GM19239 (cell line): ENCODE measurements at regions not wholly inside any gene's neighbourhood (a gene's known extent, or its start where the extent isn't known, plus 50 kb on each side); places are given as distances from the start of the nearest gene placed in this dataset.
"Not testable (repeated sequence)": the region's sequence is repeated elsewhere in the genome, so short reads cannot be mapped to it uniquely, and the experiment has no call there.

Experiments
- DNase-seq: peaks from one replicate; pipeline ENCODE4 v3.0.0; 2011; ENCODE audit warnings: low spot score; ENCODE audit not compliant: insufficient read length
- FAIRE-seq: peaks from 2 replicates; lab custom pipeline; 2011; peaks lifted over from hg19 to GRCh38; lab: Jason Lieb, UNC

DNA sequence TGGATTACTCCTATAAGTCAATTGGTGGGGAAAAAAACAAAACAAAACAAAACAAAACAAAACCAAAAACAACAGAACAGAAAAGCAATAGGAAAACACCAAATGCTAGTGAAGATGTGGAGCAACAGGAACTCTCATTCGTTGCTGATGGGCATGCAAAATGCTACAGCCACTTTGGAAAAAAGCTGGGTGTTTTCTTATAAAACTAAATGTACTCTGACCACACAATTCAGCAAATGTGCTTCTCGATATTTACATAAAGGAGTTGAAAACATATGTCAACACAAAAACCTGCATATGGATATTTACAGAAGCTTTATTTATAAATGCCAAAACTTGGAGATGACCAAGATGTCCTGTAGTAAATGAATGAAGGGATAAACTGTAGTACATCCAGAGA, 703.6 kb upstream of the FAM241A start:
- FAIRE-seq = no peak
- no peak for DNase-seq

GRCh38 chr4:111444836-111445235, 700.4 kb upstream of the FAM241A start:
- FAIRE-seq, DNase-seq: not testable (repeated sequence)

- no peak for DNase-seq
- no peak for FAIRE-seq
These were observed 695.6 kb upstream of the FAM241A start for GRCh38 chr4:111449657-111450056.

GRCh38 chr4:111450867-111451266, 694.4 kb upstream of the FAM241A start:
- FAIRE-seq (no peak), DNase-seq (no peak)

GRCh38 chr4:111453216-111453615, 692.0 kb upstream of the FAM241A start:
- no peak for FAIRE-seq
- DNase-seq = no peak

- no peak for DNase-seq
- no peak for FAIRE-seq
These were observed 690.3 kb upstream of the FAM241A start for GRCh38 chr4:111454961-111455360.

- DNase-seq (no peak), FAIRE-seq (no peak)
These were observed 680.8 kb upstream of the FAM241A start for GRCh38 chr4:111464251-111465045.

DNA sequence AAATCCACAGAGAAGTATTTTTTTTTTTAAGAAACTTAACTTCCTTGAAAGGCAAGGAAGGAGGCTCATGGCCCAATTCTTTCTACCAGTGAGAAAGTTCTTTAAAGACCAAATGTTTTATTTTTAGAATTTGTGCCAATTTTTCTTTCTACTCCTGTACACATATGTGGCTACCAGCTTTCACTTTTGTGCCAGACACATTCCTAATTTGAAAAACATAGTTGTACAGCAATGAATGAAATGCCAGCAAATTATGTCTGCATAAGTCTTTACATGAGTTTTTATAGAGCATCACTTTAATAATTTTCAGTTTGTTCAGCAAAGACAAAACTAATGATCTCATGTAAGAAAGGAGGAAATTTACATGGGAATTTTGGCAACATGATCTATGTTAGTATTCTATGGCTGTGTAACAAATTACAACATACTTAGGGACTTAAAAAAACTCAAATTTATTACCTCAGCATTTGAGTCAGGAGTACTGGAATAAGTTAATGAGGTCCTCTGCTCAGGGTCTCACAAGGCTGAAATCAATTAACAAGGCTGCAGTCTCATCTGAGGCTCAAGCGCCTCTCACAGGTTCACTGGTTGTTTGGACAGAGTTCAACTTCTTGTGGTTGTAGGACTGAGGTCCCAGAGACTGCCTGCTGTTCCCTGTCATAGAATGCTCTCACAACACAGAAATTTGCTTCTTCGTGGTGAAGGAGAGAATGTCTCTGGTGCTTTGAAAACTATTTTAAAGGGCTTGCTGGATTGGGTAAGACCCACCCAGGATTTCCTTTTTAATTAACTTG, 678.2 kb upstream of the FAM241A start:
- FAIRE-seq (no peak), DNase-seq (no peak)

GRCh38 chr4:111475001-111475400, 670.3 kb upstream of the FAM241A start:
- FAIRE-seq = no peak
- DNase-seq = no peak

GRCh38 chr4:111475666-111476065, 669.6 kb upstream of the FAM241A start:
- no peak for FAIRE-seq
- no peak for DNase-seq

- DNase-seq (no peak), FAIRE-seq (no peak)
These were observed 664.7 kb upstream of the FAM241A start for GRCh38 chr4:111480510-111480909.

- FAIRE-seq = no peak
- DNase-seq = no peak
These were observed 661.7 kb upstream of the FAM241A start for GRCh38 chr4:111483375-111484169.

DNA sequence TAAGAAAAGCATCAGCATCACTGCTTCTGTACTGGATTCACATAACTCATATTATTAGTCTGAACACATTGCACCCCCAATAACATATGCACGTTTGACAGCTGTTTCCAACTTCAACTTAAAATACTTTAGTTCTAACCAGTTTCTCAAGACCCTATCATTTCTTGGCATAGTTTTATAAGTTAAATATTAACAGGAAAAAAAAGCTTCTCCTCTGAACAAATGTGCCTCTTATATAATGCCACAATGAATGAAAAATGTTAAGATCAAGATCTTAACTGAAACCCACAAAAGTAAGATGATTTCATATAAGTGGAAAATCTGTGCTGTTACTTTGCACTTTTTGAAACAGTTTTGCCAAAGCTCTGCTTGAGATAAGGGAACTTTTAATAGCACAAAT, 652.8 kb upstream of the FAM241A start:
- no peak for DNase-seq
- FAIRE-seq = no peak

DNA sequence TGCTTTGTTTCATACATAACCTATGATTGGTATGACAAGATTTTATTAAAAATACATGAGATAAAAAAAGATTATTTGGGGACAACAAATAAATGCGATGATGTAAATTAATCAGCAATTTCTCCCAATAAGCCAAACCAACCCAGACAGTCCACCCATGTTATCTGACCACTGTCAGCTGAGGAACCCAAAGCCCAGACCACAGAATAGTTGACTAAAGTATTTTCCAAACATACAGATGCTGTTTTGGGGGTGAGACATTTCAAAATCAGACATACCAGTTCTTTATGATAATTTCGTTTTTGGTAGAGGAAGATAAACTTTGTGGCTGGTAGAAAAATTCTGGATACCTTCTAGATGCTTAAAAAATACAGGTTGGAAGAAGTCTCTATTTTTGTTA, 650.8 kb upstream of the FAM241A start:
- no peak for DNase-seq
- no peak for FAIRE-seq

GRCh38 chr4:111494971-111495370, 650.3 kb upstream of the FAM241A start:
- FAIRE-seq (no peak), DNase-seq (no peak)

- FAIRE-seq = no peak
- no peak for DNase-seq
These were observed 646.0 kb upstream of the FAM241A start for GRCh38 chr4:111499291-111499690.

DNA sequence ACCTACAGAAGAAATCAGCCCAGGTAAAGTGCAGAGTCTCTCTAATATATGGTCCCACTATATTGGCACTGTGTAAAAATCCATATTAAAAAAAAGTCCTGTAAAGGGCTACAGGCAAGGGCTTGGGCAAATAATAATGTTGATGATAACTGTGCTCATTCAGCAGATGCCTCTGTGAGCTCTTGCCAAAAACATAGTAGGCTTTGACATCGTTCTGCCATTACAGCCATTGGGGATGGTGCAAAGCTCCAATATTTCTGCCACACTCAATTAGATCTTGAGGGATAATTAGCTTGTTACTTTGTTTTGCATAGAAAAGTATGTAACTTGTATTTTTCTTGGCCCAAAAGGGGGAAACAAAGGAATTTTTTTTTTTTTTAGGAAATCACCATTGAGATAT, 645.5 kb upstream of the FAM241A start:
- no peak for FAIRE-seq
- DNase-seq = no peak

DNA sequence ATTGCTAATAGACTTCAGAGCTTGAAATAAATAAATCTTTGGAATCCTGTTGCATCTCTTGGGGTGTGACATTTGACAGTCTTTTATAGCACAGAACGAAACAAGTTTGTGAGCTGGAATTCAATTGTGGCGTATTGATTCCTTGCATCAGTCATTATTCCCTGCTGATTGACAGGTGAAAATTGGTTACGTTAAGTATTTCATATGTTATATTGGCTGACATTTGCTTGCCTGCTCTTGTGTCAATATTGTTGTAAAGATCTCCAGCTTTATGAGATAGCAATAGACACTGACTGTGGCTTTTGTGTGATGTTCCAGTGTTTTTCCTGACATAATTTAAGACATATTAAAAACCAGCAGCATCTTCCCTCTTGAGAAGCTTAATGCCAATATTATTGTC, 644.4 kb upstream of the FAM241A start:
- FAIRE-seq (no peak), DNase-seq (no peak)

- no peak for DNase-seq
- no peak for FAIRE-seq
These were observed 643.3 kb upstream of the FAM241A start for GRCh38 chr4:111501946-111502345.

DNA sequence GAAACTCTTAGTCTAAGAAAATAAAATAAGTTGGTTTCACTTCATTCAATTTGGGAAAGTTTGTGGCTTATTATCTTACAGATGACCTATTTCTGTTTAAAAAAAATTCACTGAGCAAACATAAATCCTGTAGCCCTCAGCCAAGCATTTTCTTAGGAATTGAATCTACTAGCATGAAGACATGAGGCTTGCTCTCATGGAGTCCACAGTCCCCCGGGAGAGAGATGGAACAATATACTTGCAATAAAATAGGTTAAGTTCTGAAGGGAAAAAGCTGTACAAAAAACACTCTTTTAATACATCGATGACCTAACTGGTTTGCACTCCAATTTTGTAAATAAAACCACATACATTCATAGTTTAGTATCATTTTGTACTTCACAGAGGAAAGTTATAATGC, 642.6 kb upstream of the FAM241A start:
- FAIRE-seq = no peak
- no peak for DNase-seq

DNA sequence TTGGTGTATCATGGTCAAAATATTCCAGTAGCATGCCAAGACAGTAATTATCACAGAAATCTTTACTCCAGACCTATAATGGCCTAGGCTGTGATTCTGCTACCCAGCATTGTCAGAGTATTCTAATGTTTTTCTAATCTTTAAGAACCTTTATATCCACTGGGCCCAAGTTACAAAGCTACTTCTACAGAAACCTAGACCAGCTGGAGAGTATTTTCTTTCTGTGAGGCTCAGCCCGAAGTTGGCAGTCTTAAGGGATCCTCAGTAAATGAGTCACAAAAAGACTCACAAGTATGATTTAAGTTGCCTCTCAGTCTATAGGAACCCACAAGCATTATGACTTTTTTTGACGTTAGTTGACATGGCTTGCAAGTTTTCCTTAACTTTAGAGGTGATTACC, 638.5 kb upstream of the FAM241A start:
- DNase-seq (no peak), FAIRE-seq (no peak)
